ENCODE measurements at regions not wholly inside any gene's neighbourhood (a gene's known extent, or its start where the extent isn't known, plus 50 kb on each side); places are given as distances from the start of the nearest gene placed in this dataset.
"Not testable (repeated sequence)": the region's sequence is repeated elsewhere in the genome, so short reads cannot be mapped to it uniquely, and the experiment has no call there.

DNA sequence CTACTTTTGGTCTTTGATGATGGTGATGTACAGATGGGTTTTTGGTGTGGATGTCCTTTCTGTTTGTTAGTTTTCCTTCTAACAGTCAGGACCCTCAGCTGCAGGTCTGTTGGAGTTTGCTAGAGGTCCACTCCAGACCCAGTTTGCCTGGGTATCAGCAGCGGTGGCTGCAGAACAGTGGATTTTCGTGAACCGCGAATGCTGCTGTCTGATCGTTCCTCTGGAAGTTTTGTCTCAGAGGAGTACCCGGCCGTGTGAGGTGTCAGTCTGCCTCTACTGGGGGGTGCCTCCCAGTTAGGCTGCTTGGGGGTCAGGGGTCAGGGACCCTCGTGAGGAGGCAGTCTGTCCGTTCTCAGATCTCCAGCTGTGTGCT lies 56.6 kb upstream of the TNFAIP8 start:
- DNase-seq (ENCODE audit: low spot score), result not testable (repeated sequence)

DNA sequence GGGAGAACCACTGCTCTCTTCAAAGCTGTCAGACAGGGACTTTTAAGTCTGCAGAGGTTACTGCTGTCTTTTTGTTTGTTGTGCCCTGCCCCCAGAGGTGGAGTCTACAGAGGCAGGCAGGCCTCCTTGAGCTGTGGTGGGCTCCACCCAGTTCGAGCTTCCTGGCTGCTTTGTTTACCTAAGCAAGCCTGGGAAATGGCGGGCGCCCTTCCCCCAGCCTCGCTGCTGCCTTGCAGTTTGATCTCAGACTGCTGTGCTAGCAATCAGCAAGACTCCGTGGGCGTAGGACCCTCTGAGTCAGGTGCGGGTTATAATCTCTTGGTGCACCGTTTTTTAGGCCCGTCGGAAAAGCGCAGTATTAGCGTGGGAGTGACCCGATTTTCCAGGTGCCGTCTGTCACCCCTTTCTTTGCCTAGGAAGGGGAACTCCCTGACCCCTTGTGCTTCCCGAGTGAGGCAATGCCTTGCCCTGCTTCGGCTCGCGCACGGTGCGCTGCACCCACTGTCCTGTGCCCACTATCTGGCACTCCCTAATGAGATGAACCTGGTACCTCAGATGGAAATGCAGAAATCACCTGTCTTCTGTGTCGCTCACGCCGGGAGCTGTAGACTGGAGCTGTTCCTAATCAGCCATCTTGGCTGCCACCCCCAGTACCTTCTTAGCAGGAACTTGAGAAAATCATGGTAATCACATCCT lies 56.1 kb upstream of the TNFAIP8 start:
- peak; percentile 72 for DNase-seq (ENCODE audit: low spot score)

DNA sequence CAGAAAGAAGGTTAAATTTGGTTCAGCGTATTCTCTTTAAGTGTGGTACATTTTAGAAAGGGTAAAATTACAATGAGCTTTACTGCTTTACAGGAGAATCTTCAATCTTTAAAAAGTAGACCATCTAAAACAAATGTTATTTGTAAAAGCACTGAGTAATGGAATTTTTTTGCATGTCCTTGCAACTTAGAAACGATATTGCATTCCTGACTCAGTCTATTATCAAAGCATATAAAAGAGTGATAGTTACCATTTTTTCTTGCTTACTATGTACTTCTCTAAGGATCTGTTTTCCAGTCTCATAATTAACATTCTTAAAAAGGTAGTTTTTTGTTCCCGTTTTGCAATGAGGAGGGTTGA lies 55.5 kb upstream of the TNFAIP8 start:
- no peak for DNase-seq (ENCODE audit: low spot score)

DNA sequence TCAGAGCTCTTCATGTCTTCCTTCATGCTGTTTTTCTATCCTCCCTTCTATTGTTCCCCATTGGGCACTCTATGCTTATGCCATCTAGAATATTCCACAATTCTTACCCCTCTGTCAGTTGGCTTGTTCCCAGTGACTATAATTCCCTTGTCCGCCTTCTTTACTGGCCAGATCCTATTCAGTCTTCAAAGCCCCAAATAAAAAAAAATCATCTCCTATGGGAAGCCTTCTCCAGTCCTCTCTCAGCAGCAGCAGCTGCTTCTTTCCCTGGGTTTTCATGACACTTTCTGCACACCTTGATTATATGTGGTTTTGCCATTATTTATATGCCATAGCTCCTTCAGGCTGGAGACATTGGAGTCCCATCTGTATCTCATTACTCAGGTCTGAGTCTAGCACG lies 54.6 kb upstream of the TNFAIP8 start:
- no peak for DNase-seq (ENCODE audit: low spot score)

DNA sequence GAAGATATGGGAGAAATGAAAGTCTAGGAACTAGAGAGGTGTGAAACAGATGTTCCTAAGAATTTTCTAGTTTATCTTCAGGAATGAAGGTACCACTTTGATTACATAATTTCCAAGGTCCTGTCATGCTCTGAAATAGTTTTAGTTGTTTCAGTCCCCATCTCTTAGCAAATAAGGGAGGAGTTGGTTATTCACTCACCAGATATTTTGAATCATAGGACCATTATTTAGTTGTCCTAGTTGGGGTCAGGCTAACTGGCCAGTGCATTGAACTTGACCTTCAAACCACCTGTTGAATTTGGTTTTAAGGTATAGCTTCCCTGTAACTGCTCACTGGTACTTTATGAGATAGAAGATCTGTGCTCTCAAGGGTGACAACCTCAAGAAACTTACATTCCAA lies 53.9 kb upstream of the TNFAIP8 start:
- DNase-seq (ENCODE audit: low spot score), result no peak

DNA sequence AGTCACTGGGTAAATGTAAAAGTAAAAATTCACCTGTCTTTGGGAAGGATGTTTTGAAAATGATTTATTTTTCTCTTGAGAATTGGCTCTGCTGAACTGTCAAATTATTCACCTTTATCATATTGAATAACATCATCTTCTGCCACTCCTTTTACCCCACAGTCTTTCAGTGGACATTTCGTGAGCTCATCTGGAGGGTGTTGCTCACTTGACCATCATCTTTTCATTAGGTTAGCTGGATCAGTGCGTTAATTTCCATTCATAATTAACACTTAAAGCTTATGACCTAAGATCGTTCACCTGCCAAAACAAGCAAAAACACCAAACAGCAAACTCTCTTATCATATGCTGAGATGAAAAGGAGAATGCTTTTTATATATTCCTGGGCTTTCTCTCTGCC lies 53.4 kb upstream of the TNFAIP8 start:
- DNase-seq (ENCODE audit: low spot score), result no peak

DNA sequence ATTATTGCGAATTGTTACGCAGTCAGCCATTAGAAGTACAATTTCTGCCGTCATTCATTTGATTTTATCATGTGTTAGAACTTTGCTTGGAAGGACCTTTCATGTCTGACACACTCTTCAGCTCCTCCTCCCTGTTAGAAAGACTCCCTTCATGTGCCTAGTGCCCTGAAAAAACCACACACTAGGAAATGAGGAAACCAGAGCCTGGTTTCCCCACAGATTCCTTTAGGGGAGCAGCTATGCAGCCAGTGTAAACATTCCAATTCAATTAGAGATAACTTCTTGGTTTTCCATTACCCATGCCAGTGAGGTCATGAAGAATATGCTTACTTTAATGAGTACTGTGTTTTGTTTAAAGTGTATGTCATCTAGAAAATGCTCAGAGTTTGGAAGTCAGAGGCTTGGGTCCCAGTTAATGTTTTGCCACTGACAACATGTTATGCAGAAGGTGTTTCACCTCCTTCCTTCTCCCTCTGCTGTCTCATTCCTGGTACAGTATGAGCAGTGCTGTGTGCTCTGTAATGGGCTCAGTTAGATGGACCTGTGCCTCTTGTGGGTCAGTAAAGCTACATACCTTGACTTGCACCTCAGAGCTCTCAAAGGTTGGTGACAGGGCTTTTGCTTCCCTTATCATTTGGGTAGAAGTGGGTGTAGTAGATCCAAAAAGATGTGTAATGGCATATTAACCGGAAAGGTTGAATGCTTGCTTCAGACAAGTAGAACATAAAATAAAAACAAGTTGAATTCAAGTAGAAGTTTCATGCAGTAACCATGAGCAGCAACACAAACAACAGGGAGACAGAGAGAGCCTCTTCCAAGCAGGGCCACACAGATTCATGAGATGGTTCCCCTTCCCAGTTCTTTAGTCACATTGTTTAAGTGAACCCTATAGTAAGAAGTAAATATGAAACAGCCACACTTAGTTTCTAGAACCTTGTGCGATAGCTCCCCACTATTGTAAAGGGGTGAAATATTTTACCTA lies 52.6 kb upstream of the TNFAIP8 start:
- no peak for DNase-seq (ENCODE audit: low spot score)

DNA sequence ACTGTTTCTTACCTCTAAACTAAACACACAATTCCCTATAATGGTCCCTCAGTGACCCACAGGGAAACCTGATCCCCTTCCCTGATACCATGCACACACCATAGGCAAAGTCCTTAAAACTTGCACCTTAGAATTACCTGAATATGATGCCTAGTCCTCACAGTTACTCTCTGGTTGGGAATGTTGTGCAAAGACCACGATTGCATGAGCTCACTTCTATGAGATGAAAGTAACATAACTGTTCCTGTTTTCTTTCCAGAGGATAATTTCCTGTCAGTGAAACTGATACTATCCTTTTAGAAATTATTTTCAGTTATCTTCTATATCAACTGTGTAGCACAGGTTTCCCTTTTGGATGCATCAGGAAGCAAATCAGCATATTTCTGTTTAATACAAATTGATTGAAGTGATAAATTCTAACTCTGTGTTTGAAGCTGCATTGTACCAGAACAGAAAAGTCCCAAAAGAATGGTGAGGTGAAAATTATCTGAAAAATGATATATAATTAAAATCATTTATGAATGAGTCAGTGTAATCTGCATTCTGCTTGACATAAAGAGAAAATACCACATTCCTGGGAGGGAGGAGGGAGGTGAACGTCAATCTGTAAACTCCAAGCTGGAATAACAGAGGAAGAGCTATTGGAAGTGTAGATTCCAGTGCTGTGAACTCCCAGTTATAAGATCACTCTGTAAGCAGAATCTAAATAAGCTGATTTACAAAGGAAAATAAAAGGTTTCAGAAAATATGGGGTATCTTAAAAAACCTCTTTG lies 51.2 kb upstream of the TNFAIP8 start:
- no peak for DNase-seq (ENCODE audit: low spot score)

Measured in CD4-positive, alpha-beta T cell treated with Interleukin-6 at 100 ng/mL for 8 hours (primary cell).